Prostate gland (tissue), 2 donors: ENCODE measurements at regions not wholly inside any gene's neighbourhood (a gene's known extent, or its start where the extent isn't known, plus 50 kb on each side); places are given as distances from the start of the nearest gene placed in this dataset.

Experiments used
- CTCF ChIP-seq, 4 experiments: fragments of 200-600 bp in 2 of 4; fragments of 450-650 bp in 2 of 4; sonication (generic) in 2 of 4; IDR thresholded peaks; 1 replicate in 3 of 4; 2 replicates in 1 of 4; pipeline ENCODE4 v1.5.1; 2016 to 2019; ENCODE audit warnings: antibody characterized with exemption in 4 of 4, mild to moderate bottlenecking in 2 of 4, moderate library complexity in 2 of 4
- POLR2A ChIP-seq: fragments of 450-650 bp; IDR thresholded peaks from one replicate; pipeline ENCODE4 v1.6.1; 2016; ENCODE audit warnings: antibody characterized with exemption, mild to moderate bottlenecking

- TF ChIP-seq CTCF (IDR thresholded peaks at IDR 0.05) = no peak
- TF ChIP-seq POLR2A = no peak
Measured at GRCh38 chr10:124340033-124340760, 78.5 kb downstream of the OAT start.
